K562 (cell line): ENCODE measurements at regions not wholly inside any gene's neighbourhood (a gene's known extent, or its start where the extent isn't known, plus 50 kb on each side); places are given as distances from the start of the nearest gene placed in this dataset.

Experiments
- EHMT2 ChIP-seq: fragments of 450-650 bp; IDR thresholded peaks from 2 replicates; pipeline ENCODE4 v1.6.1; 2018; ENCODE audit warnings: antibody characterized with exemption
- EZH2 ChIP-seq: IDR thresholded peaks from 2 replicates; pipeline ENCODE4 v1.6.1; 2012; ENCODE audit warnings: low read depth, mild to moderate bottlenecking, inconsistent platforms, low read length, borderline replicate concordance
- HCFC1 ChIP-seq: IDR thresholded peaks from 2 replicates; pipeline ENCODE4 v1.6.1; 2012; ENCODE audit warnings: low read depth, low read length, improper control_type of control experiment
- HMG20A ChIP-seq: fragments of 450-650 bp; formaldehyde crosslinking; conservative IDR thresholded peaks from 2 replicates; pipeline ENCODE4 v1.4.0; 2020; ENCODE audit warnings: mild to moderate bottlenecking, mixed read lengths
- JUN ChIP-seq, 2 experiments: sonication (generic) in 1 of 2; formaldehyde crosslinking in 1 of 2; IDR thresholded peaks; 2 replicates each; pipeline versions ENCODE4 v1.6.1 to v1.8.0; 2012 to 2022; ENCODE audit warnings: borderline replicate concordance in 2 of 2, mild to moderate bottlenecking in 2 of 2, improper control_type of control experiment in 1 of 2, low read depth in 1 of 2, low read length in 1 of 2, missing genetic modification reagents in 1 of 2
- SIRT6 ChIP-seq: IDR thresholded peaks from one replicate; pipeline ENCODE4 v1.6.1; 2012; ENCODE audit warnings: low read depth, mild to moderate bottlenecking, control low read depth, inconsistent platforms, low read length, moderate library complexity
- ZNF699 ChIP-seq: fragments of 250-450 bp; sonication (Bioruptor Pico); IDR thresholded peaks from 2 replicates; pipeline ENCODE4 v1.8.0; 2021; ENCODE audit warnings: mild to moderate bottlenecking, moderate library complexity; ENCODE audit not compliant: insufficient replicate concordance
- TF ChIP-seq, protein P1 (sequence below): sonication (generic); formaldehyde crosslinking; IDR thresholded peaks from 2 replicates; pipeline ENCODE4 v1.4.0; 2020; ENCODE audit warnings: mild to moderate bottlenecking, missing genetic modification reagents
- TF ChIP-seq, protein P2 (sequence below), 3 experiments: IDR thresholded peaks in 2 of 3; conservative IDR thresholded peaks in 1 of 3; 2 replicates each; pipeline ENCODE4 v1.5.1; 2011 to 2012; ENCODE audit warnings: low read length in 3 of 3, mild to moderate bottlenecking in 3 of 3, control low read depth in 2 of 3, improper control_type of control experiment in 1 of 3, inconsistent platforms in 1 of 3, low read depth in 1 of 3, mixed read lengths in 1 of 3, moderate library complexity in 1 of 3; ENCODE audit not compliant: insufficient read depth in 2 of 3
- TF ChIP-seq, protein P3 (sequence below), 2 experiments: fragments of 450-650 bp; formaldehyde crosslinking in 1 of 2; IDR thresholded peaks; 2 replicates each; pipeline versions ENCODE4 v1.4.0 to v1.6.1; 2014 to 2020; ENCODE audit warnings: mild to moderate bottlenecking in 2 of 2, borderline replicate concordance in 1 of 2, low read depth in 1 of 2

DNA sequence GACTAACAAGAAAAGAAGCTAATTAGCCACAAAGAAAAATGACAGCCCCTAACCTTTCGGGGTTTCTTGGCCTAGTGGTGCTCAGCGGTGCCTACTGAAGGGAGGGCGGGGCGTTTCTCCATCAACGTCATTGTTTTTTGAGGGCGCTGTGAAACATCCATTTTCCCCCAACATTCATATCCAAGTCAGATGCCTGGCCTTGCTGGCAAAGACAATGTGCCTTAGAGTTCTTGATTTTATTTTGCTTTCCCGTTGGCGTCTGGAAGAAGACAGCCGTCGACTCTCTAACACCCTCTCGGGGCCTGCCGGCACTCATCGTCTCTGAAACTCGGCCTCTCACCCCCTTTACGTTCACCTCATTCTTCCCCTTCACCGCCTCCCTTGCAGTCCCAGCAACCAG is 154.5 kb downstream of the PHETA1 start:
- no peak for TF ChIP-seq SIRT6
- TF ChIP-seq ZNF699 (CRISPR knock-in tag): no peak
- no peak for TF ChIP-seq JUN (IDR thresholded peaks at IDR 0.05; ENCODE audit: borderline replicate concordance, low read depth, low read length)
- TF ChIP-seq JUN (CRISPR knock-in tag; IDR thresholded peaks at IDR 0.05; ENCODE audit: borderline replicate concordance): no peak
- TF ChIP-seq EHMT2: no peak
- TF ChIP-seq HCFC1: no peak
- TF ChIP-seq HMG20A (CRISPR knock-in tag): no peak
- TF ChIP-seq, protein P1, sequence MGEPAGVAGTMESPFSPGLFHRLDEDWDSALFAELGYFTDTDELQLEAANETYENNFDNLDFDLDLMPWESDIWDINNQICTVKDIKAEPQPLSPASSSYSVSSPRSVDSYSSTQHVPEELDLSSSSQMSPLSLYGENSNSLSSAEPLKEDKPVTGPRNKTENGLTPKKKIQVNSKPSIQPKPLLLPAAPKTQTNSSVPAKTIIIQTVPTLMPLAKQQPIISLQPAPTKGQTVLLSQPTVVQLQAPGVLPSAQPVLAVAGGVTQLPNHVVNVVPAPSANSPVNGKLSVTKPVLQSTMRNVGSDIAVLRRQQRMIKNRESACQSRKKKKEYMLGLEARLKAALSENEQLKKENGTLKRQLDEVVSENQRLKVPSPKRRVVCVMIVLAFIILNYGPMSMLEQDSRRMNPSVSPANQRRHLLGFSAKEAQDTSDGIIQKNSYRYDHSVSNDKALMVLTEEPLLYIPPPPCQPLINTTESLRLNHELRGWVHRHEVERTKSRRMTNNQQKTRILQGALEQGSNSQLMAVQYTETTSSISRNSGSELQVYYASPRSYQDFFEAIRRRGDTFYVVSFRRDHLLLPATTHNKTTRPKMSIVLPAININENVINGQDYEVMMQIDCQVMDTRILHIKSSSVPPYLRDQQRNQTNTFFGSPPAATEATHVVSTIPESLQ: no peak
- no peak for TF ChIP-seq EZH2
- TF ChIP-seq, protein P2, sequence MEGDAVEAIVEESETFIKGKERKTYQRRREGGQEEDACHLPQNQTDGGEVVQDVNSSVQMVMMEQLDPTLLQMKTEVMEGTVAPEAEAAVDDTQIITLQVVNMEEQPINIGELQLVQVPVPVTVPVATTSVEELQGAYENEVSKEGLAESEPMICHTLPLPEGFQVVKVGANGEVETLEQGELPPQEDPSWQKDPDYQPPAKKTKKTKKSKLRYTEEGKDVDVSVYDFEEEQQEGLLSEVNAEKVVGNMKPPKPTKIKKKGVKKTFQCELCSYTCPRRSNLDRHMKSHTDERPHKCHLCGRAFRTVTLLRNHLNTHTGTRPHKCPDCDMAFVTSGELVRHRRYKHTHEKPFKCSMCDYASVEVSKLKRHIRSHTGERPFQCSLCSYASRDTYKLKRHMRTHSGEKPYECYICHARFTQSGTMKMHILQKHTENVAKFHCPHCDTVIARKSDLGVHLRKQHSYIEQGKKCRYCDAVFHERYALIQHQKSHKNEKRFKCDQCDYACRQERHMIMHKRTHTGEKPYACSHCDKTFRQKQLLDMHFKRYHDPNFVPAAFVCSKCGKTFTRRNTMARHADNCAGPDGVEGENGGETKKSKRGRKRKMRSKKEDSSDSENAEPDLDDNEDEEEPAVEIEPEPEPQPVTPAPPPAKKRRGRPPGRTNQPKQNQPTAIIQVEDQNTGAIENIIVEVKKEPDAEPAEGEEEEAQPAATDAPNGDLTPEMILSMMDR (IDR thresholded peaks at IDR 0.05 in 2 of 3, conservative IDR thresholded peaks at IDR 0.05 in 1 of 3; ENCODE audit: insufficient read depth in 2 of 3, low read depth in 1 of 3, low read length in 3 of 3): no peak
- TF ChIP-seq, protein P3, sequence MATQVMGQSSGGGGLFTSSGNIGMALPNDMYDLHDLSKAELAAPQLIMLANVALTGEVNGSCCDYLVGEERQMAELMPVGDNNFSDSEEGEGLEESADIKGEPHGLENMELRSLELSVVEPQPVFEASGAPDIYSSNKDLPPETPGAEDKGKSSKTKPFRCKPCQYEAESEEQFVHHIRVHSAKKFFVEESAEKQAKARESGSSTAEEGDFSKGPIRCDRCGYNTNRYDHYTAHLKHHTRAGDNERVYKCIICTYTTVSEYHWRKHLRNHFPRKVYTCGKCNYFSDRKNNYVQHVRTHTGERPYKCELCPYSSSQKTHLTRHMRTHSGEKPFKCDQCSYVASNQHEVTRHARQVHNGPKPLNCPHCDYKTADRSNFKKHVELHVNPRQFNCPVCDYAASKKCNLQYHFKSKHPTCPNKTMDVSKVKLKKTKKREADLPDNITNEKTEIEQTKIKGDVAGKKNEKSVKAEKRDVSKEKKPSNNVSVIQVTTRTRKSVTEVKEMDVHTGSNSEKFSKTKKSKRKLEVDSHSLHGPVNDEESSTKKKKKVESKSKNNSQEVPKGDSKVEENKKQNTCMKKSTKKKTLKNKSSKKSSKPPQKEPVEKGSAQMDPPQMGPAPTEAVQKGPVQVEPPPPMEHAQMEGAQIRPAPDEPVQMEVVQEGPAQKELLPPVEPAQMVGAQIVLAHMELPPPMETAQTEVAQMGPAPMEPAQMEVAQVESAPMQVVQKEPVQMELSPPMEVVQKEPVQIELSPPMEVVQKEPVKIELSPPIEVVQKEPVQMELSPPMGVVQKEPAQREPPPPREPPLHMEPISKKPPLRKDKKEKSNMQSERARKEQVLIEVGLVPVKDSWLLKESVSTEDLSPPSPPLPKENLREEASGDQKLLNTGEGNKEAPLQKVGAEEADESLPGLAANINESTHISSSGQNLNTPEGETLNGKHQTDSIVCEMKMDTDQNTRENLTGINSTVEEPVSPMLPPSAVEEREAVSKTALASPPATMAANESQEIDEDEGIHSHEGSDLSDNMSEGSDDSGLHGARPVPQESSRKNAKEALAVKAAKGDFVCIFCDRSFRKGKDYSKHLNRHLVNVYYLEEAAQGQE (IDR thresholded peaks at IDR 0.05; ENCODE audit: borderline replicate concordance): no peak
- TF ChIP-seq, protein P3 (CRISPR knock-in tag; IDR thresholded peaks at IDR 0.05; ENCODE audit: low read depth): no peak
